GM21423 (cell line): ENCODE measurements at regions not wholly inside any gene's neighbourhood (a gene's known extent, or its start where the extent isn't known, plus 50 kb on each side); places are given as distances from the start of the nearest gene placed in this dataset.
A peak's percentile ranks its signal among the peaks of the same experiment; 100 is the strongest.
"Not testable (repeated sequence)": the region's sequence is repeated elsewhere in the genome, so short reads cannot be mapped to it uniquely, and the experiment has no call there.

ENCODE experiments used
- ATAC-seq: cut with Tn5 transposase; IDR thresholded peaks from one replicate; pipeline ENCODE4 v1.9.1; 2021; ENCODE audit warnings: mild to moderate bottlenecking, moderate library complexity; ENCODE audit not compliant: unreplicated experiment

- ATAC-seq = not testable (repeated sequence)
Measured at GRCh38 chr3:187890405-187890752, 145.1 kb upstream of the BCL6 start.

- ATAC-seq = no peak
Measured at GRCh38 chr3:187896646-187897045, 151.4 kb upstream of the BCL6 start.

GRCh38 chr3:187899246-187899645, 154.0 kb upstream of the BCL6 start:
- ATAC-seq = no peak

- ATAC-seq = no peak
Measured at GRCh38 chr3:187900993-187901755, 155.9 kb upstream of the BCL6 start.

- peak; percentile 81 for ATAC-seq
Measured at GRCh38 chr3:187902041-187902471, 156.8 kb upstream of the BCL6 start.

GRCh38 chr3:187902936-187903335, 157.7 kb upstream of the BCL6 start:
- ATAC-seq = no peak

- ATAC-seq = no peak
Measured at GRCh38 chr3:187903697-187904096, 158.4 kb upstream of the BCL6 start.

- no peak for ATAC-seq
Measured at GRCh38 chr3:187906416-187906815, 161.1 kb upstream of the BCL6 start.

GRCh38 chr3:187906920-187907319, 161.7 kb upstream of the BCL6 start:
- ATAC-seq = no peak

GRCh38 chr3:187909866-187910265, 164.6 kb upstream of the BCL6 start:
- ATAC-seq = no peak

- ATAC-seq = no peak
Measured at GRCh38 chr3:187912007-187912406, 166.7 kb upstream of the BCL6 start.

GRCh38 chr3:187913617-187914033, 168.4 kb upstream of the BCL6 start:
- no peak for ATAC-seq

GRCh38 chr3:187914231-187914630, 169.0 kb upstream of the BCL6 start:
- ATAC-seq = no peak

GRCh38 chr3:187916072-187916471, 170.8 kb upstream of the BCL6 start:
- no peak for ATAC-seq

- ATAC-seq = no peak
Measured at GRCh38 chr3:187918081-187918644, 172.9 kb upstream of the BCL6 start.

- ATAC-seq = peak; percentile 95
Measured at GRCh38 chr3:187919048-187919447, 173.8 kb upstream of the BCL6 start.

- peak; percentile 46 for ATAC-seq
Measured at GRCh38 chr3:187919544-187919943, 174.3 kb upstream of the BCL6 start.

GRCh38 chr3:187920030-187920429, 174.8 kb upstream of the BCL6 start:
- no peak for ATAC-seq

- no peak for ATAC-seq
Measured at GRCh38 chr3:187920913-187921312, 175.6 kb upstream of the BCL6 start.

GRCh38 chr3:187921391-187922074, 176.3 kb upstream of the BCL6 start:
- no peak for ATAC-seq

GRCh38 chr3:187922704-187923416, 177.6 kb upstream of the BCL6 start:
- no peak for ATAC-seq
